Renal pelvis (tissue), 1 donor: ENCODE measurements at regions not wholly inside any gene's neighbourhood (a gene's known extent, or its start where the extent isn't known, plus 50 kb on each side); places are given as distances from the start of the nearest gene placed in this dataset.

Source experiments
- DNase-seq: peaks from one replicate; pipeline ENCODE4 v3.0.0-alpha.2; 2013

- DNase-seq = no peak
Observed at GRCh38 chr2:51505533-51505932, 473.6 kb upstream of the NRXN1 start.

GRCh38 chr2:51490576-51491234 is 458.8 kb upstream of the NRXN1 start:
- no peak for DNase-seq

- no peak for DNase-seq
Observed at GRCh38 chr2:51484605-51485004, 452.7 kb upstream of the NRXN1 start.

- DNase-seq = no peak
Observed at GRCh38 chr2:51483720-51484119, 451.8 kb upstream of the NRXN1 start.

GRCh38 chr2:51472783-51473182 is 440.9 kb upstream of the NRXN1 start:
- no peak for DNase-seq

- no peak for DNase-seq
Observed at GRCh38 chr2:51472300-51472699, 440.4 kb upstream of the NRXN1 start.

- no peak for DNase-seq
Observed at GRCh38 chr2:51469102-51469501, 437.2 kb upstream of the NRXN1 start.

- no peak for DNase-seq
Observed at GRCh38 chr2:51465326-51465725, 433.4 kb upstream of the NRXN1 start.

GRCh38 chr2:51454177-51454576 is 422.2 kb upstream of the NRXN1 start:
- DNase-seq = no peak

GRCh38 chr2:51448911-51449310 is 417.0 kb upstream of the NRXN1 start:
- DNase-seq = no peak

GRCh38 chr2:51441786-51442185 is 409.9 kb upstream of the NRXN1 start:
- DNase-seq = no peak

- no peak for DNase-seq
Observed at GRCh38 chr2:51424418-51424817, 392.5 kb upstream of the NRXN1 start.

- no peak for DNase-seq
Observed at GRCh38 chr2:51420511-51420910, 388.6 kb upstream of the NRXN1 start.

- DNase-seq = no peak
Observed at GRCh38 chr2:51413726-51414125, 381.8 kb upstream of the NRXN1 start.

- DNase-seq = no peak
Observed at GRCh38 chr2:51410331-51410730, 378.4 kb upstream of the NRXN1 start.

GRCh38 chr2:51409920-51410319 is 378.0 kb upstream of the NRXN1 start:
- DNase-seq = no peak

GRCh38 chr2:51404226-51404625 is 372.3 kb upstream of the NRXN1 start:
- no peak for DNase-seq

- no peak for DNase-seq
Observed at GRCh38 chr2:51401546-51401945, 369.6 kb upstream of the NRXN1 start.

GRCh38 chr2:51387235-51387634 is 355.3 kb upstream of the NRXN1 start:
- DNase-seq = no peak

GRCh38 chr2:51379997-51380396 is 348.1 kb upstream of the NRXN1 start:
- no peak for DNase-seq

GRCh38 chr2:51368250-51368649 is 336.3 kb upstream of the NRXN1 start:
- DNase-seq = no peak

- DNase-seq = no peak
Observed at GRCh38 chr2:51350100-51350499, 318.2 kb upstream of the NRXN1 start.

GRCh38 chr2:51344886-51345285 is 313.0 kb upstream of the NRXN1 start:
- no peak for DNase-seq
